TTC549 (cell line): ENCODE measurements at regions not wholly inside any gene's neighbourhood (a gene's known extent, or its start where the extent isn't known, plus 50 kb on each side); places are given as distances from the start of the nearest gene placed in this dataset.

Experiments used
- FAIRE-seq: peaks from 2 replicates; lab custom pipeline; 2012; peaks lifted over from hg19 to GRCh38; lab: Jason Lieb, UNC

DNA sequence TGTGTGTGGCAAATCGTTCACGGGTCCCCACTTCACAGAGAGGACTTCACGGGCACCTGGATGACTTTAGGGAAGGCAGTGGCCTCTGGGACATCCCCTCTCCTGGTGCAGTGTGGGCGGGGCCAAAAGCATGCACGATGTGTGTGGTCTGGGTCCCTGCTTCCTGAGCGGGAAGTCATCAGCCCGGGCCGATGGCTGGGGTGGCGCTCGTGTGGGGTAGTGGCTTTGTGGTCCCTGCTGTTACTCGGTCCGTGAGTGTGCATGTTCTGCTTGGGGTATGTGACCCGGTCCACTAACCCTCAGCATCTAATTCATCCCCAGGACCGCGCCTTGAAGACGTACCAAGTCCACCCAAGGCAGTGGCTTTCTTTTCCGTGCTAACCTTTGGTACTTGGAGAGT, 142.5 kb upstream of the RTL1 start:
- FAIRE-seq: no peak

GRCh38 chr14:101047326-101047725, 143.8 kb upstream of the RTL1 start:
- no peak for FAIRE-seq

- FAIRE-seq: no peak
These were observed 145.2 kb upstream of the RTL1 start for GRCh38 chr14:101048766-101049165.

GRCh38 chr14:101049511-101049910, 146.0 kb upstream of the RTL1 start:
- no peak for FAIRE-seq

GRCh38 chr14:101049942-101050341, 146.4 kb upstream of the RTL1 start:
- no peak for FAIRE-seq

DNA sequence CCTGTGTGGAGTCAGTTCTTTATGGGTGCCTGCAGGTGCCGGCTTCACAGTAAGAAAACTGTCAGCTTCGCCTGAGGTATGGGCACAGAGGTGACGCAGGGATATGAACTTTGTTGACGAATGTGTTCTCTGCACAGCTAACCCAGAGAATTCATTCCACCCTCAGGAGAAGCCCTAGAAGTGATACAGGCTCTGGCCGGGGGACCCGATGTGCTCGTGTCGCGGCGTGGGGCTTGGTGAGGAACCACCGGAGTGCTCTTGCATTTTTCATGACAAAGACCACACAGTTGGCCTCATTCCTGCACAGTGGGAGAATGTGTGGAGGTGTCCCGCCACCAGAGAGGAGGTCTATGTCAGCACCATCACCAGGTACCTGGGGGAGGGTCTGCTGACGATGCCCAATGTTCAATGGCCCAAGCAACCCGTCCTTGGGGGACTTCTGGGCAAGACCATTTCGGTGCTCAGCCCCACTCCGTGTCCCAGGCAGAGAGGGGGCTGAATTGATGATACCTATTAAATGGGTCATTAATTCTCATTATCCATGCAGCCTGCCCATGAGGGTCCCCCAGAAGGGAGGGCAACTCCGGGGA, 147.5 kb upstream of the RTL1 start:
- no peak for FAIRE-seq

GRCh38 chr14:101054671-101055070, 151.1 kb upstream of the RTL1 start:
- no peak for FAIRE-seq

DNA sequence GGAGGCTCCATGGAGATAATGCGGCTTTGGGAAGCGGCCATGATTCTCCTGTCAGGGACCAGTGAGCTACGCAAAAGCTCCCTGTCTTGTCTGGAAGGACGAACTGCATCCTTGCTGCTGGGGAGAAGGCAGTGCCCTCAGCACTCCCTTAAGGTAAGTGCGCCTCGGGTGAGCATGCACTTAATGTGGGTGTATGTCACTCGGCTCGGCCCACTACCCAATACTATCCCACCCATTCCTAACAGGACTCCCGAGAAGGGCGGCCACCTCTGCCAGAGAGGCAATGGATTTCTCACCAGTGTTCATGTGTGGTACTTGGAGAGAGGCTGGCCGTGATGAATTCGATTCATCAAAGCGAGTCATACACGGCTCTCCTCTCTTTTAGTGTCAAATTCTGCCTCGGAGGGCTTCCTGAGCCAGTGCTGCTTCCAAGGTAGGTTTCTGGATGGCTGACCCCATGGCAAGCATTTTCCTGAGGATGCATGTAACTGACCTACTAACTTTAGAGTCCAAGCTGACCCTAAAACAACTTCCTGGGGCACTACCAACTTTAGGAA, 151.7 kb upstream of the RTL1 start:
- no peak for FAIRE-seq

GRCh38 chr14:101055776-101056374, 152.4 kb upstream of the RTL1 start:
- FAIRE-seq: no peak

GRCh38 chr14:101056446-101056845, 152.9 kb upstream of the RTL1 start:
- FAIRE-seq: no peak

- no peak for FAIRE-seq
These were observed 153.9 kb upstream of the RTL1 start for GRCh38 chr14:101057394-101057793.

DNA sequence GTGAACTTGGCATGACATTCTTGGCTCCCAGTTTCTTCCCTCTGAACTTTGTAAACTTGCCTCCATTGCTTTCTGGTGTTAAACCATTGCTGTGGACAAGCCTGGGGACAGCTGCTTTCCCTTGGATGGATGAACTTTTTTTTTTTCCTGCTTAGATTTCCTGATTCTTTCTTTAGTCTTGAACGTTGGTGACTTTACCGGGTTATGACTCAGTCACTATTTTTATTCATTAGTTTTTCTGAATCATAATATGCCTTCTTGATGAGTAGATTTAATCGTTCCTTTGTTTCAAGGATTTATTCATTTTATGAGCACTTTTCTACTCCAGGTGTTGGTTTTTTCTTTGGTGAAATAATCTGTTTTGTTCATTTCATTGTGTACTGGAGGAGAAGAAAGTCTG, 155.0 kb upstream of the RTL1 start:
- no peak for FAIRE-seq

DNA sequence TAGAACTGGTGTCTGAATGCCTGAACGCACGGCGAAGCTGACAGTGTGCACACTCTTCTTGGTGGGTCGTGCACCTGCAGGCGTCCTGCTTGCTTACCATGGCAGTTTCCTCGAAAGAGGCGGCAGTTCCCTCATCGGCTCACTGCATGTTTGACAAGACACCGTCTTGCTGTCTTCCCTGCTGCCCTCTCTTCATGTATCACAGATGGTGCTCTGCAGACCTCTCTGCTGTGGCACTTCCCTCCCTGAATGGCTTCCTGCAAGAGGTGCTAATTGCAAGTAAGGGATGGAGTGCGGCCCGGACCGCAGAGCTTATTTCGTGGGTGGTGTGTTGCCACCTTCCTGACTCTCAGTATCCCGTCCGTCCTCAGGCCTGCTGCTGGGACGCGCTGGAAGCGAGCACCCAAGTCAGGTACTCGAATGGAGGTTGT, 156.7 kb upstream of the RTL1 start:
- FAIRE-seq: no peak

GRCh38 chr14:101061411-101062064, 158.0 kb upstream of the RTL1 start:
- FAIRE-seq: no peak

DNA sequence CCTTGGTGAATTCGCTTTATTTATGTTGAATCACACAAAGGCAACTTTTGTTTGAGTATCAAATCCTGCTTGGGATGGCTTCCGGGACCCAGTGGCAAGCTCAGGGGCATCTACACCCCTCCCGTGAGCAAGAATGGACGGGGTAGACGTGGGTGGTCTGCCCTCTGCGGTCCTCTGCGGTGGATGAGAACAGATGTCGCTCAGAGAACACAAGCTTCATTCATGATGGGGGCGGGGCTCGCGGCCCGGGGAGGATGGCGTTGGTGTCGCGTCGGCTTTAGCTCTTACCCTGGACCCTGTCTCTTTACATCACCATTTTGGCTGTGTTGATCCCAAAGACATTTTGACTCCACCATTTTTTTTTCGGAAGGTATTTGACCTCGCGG, 158.5 kb upstream of the RTL1 start:
- FAIRE-seq: no peak

DNA sequence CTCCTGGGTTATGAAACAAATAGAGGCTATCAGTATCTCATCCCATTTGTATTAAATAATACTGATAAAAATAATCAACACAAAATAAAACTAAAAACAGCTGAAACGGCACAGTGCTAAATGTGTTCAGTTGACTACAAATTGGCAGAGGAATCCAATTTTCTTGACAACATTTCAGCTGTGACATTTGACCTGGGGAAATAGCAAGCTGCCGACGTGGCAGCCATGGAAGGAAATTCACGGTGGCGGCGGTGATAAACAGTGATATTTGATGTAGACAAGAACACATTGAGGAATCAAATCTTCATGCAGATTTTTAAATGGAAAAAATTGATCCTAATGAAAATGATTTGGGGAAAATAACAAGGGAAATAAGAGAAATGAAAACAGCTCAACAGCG, 159.1 kb upstream of the RTL1 start:
- no peak for FAIRE-seq

- no peak for FAIRE-seq
These were observed 159.6 kb upstream of the RTL1 start for GRCh38 chr14:101063121-101063520.

DNA sequence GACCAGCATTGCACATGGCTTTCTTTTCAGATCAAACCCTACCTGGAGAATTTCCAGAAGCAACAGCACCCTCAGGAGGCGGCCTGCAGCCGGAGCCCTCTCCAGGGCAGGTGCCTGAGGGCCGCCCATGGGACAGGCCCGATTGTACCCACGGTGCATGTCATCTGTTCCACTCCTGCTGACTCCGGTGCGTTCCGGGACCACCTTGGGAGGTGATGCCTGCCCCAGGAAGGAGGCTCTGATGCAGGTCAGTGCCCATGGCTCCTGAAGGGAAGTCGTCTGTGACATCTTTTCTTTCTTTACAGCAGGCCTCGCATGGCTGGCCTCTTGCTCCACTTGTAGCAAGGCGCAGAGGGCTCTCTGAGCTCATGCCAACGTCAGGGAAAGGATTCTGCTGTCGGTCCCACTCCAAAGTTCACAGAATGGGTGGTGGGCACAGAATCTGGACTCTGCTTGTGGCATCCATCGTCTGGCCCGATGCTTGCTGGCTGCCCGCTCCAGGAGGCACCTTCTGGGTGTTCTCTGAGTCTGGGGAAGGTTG, 160.7 kb upstream of the RTL1 start:
- no peak for FAIRE-seq

GRCh38 chr14:101064718-101065117, 161.2 kb upstream of the RTL1 start:
- no peak for FAIRE-seq

DNA sequence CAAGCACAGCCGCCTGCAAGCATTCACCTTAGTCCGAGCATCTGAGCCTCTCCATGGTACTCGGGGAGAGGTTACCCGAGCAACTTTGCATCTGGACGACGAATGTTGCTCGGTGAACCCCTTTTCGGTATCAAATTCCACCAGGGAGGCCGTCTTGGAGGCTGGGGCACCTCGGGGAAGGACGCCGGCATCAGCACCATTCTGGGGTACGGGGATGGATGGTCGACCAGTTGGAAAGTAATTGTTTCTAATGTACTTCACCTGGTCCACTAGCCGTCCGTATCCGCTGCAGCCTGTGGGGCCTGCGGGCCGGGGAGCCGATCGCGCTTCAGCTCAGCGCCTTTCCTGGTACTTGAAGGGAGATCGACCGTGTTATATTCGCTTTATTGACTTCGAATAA, 161.7 kb upstream of the RTL1 start:
- no peak for FAIRE-seq

- no peak for FAIRE-seq
These were observed 162.5 kb upstream of the RTL1 start for GRCh38 chr14:101065696-101066694.

DNA sequence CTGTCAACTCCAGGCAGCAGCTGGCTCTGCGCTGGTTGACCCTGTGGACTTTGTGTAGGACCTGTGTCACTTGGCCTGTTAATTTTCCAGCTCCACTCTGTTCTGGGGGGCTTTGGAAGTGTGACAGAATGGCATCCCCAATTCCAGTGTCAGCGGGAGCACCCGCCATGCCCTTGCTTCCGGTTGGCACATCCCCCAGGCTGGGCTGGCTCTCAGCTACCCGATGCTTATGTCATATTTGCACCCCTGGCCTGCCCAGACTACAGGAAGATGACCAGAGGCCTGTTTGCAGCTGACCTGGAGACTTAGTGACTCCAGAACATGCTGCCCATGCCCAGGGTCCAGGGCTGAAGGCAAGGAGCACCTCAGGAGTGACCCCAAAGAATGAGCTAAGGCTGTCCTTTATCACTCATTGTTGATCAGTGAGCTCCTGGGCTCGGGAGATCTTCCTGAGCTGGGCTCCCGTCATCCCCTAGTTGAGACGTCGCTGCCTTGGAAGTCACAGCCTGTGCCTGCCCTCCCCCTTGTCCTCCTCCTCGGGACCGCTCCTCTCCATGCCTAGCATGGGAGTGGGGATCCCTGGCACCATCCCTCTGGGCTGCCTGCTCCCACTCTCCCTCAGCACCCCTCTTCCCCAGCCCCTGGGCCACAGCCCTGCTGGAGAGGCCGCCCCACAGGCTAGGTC, 163.4 kb upstream of the RTL1 start:
- no peak for FAIRE-seq
